GM12874 (cell line): ENCODE measurements at regions not wholly inside any gene's neighbourhood (a gene's known extent, or its start where the extent isn't known, plus 50 kb on each side); places are given as distances from the start of the nearest gene placed in this dataset.

Source experiments
- CTCF ChIP-seq: IDR thresholded peaks from 2 replicates; pipeline ENCODE4 v1.5.1; 2011; ENCODE audit warnings: low read depth, mild to moderate bottlenecking, control low read depth, low read length, moderate library complexity; ENCODE audit not compliant: insufficient read depth

GRCh38 chr21:31457675-31458074 is 113.6 kb upstream of the TIAM1 start:
- no peak for TF ChIP-seq CTCF

DNA sequence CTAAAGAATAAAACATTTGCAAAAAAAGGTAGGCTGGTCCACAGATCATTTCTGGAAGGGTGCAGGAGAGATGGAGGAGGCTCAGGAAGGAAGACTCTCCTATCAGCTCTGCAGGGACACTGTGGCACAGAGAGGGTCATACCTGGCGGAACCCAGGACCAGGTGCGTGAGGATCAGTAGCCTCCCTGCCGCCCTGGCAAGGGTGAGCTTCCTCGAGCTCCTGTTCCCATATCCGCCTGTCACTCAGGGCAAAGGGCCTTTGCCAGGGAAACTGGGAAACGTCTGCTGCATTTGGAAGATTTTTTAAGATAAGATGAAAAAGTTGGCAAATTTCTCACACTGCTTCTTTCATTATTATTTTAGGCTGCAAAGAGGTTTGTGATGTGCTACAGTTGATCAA is 112.1 kb upstream of the TIAM1 start:
- TF ChIP-seq CTCF = no peak

GRCh38 chr21:31455506-31455905 is 111.4 kb upstream of the TIAM1 start:
- no peak for TF ChIP-seq CTCF

- no peak for TF ChIP-seq CTCF
Observed at GRCh38 chr21:31450980-31451379, 106.9 kb upstream of the TIAM1 start.

- TF ChIP-seq CTCF = no peak
Observed at GRCh38 chr21:31449921-31450535, 106.0 kb upstream of the TIAM1 start.

DNA sequence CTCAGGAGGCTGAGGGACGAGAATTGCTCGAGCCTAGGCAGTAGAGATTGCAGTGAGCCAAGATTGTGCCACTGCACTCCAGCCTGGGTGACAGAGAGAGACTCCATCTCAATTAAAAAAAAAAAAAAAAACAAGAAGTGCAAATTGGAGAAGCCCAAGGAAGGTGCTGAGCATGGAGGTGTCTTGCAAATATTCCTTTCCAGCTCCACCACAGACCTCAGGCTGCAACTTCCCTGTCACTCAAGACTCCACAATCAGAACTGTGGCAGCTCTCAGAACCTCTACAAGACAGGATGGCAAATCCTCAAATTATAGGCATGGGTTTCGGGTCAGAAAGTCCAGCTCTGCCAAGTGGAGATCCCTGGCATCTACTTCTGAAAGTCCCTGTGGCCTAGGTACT is 104.4 kb upstream of the TIAM1 start:
- TF ChIP-seq CTCF = no peak

GRCh38 chr21:31447505-31447904 is 103.4 kb upstream of the TIAM1 start:
- TF ChIP-seq CTCF = no peak
